ENCODE measurements at regions not wholly inside any gene's neighbourhood (a gene's known extent, or its start where the extent isn't known, plus 50 kb on each side); places are given as distances from the start of the nearest gene placed in this dataset.
"Not testable (repeated sequence)": the region's sequence is repeated elsewhere in the genome, so short reads cannot be mapped to it uniquely, and the experiment has no call there.

GRCh38 chr13:83086088-83086487, 796.2 kb downstream of the SLITRK1 start:
- DNase-seq, result no peak

- no peak for DNase-seq
These were observed 796.9 kb downstream of the SLITRK1 start for GRCh38 chr13:83085186-83085900.

DNA sequence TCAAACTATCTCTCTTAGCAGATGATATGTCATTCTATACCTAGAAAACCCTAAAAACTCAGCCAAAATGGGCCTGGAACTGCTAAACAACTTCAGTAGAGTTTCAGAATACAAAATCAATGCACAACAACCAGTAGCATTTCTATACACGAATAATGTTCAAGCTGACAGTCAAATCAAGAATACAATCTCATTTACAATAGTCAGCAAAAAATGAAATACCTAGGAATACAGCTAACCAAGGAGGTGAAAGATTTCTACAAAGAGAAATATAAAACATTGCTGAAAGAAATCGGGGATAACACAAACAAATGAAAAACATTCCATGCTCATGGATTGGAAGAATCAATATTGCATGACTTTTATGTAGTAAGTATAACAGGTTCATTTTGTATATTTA, 804.8 kb downstream of the SLITRK1 start:
- DNase-seq, result no peak

GRCh38 chr13:83073930-83074329, 808.3 kb downstream of the SLITRK1 start:
- not testable (repeated sequence) for DNase-seq

GRCh38 chr13:83065108-83065507, 817.2 kb downstream of the SLITRK1 start:
- no peak for DNase-seq

- no peak for DNase-seq
These were observed 825.2 kb downstream of the SLITRK1 start for GRCh38 chr13:83057119-83057518.

GRCh38 chr13:83056269-83056668, 826.0 kb downstream of the SLITRK1 start:
- DNase-seq, result no peak

DNA sequence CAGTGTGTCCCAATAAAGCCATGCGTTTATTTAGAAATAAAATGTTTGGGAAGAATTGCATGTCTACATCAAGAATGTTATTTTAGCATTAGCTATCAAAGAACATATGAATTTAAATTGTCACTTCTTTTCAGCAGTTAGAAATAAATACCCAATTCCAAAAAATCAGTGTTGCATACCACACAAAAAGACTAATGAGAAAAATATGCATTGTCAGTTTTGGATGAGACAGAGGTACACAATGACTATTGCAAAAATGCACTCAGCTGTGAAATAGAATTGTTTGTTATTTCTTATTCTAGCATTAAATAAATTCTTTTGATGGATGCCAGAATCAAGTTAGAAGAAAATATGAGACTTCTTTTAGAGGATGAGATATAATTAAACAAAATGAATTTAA, 833.9 kb downstream of the SLITRK1 start:
- DNase-seq, result no peak

- DNase-seq, result no peak
These were observed 857.2 kb downstream of the SLITRK1 start for GRCh38 chr13:83024955-83025594.

DNA sequence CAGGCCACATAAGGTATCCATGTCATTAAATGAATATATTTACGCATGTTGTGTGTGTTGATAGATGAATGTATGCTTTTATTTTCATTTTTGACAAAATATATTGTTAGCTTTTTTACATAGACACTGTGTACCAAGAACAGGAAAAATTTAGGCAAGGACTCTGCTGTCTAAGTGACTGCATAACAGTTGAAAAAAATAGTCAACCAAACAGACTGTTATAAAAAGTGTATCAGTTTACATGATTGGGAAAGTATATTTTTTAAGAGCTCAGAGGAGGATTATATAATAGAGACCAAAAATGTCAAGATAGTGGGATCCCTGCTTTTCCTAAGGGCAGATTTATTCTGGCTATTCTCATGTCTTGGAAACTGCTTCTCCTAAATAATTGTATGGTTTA, 858.0 kb downstream of the SLITRK1 start:
- DNase-seq, result no peak

DNA sequence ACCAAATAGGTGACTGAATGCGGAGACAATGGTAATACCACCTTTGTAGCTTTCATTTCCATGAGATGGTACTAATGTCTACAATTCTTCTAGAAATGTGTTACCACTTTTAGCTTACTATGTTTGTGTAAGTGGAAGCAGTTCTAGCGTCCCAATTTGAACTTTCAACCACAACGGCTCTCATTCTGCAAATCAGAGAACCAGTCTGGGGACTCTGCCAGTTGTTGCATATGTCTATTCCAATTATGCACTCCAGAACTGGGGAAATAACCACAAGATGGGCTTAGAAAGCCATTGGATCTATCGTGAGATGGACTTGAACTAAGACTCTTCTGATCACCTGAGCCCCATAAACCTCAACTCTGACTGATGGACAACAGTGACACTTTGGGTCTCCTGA, 862.3 kb downstream of the SLITRK1 start:
- no peak for DNase-seq

DNA sequence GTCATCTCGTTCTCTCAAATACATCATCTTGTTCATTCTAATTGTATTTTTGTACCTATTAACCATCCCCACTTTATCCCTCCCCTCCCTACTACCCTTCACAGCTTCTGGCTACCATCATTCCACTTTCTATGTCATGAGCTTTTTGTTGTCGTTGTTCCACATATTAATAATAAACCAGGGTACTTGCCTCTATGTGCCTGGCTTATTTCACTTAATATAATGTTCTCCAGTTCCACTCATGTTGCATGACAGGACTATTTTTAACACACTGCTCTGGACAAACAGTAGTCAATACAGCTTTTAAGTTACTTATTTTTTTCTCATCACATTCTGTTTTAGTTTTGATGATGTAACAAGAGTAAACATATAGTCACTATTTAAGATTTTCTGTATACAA, 872.3 kb downstream of the SLITRK1 start:
- no peak for DNase-seq

DNA sequence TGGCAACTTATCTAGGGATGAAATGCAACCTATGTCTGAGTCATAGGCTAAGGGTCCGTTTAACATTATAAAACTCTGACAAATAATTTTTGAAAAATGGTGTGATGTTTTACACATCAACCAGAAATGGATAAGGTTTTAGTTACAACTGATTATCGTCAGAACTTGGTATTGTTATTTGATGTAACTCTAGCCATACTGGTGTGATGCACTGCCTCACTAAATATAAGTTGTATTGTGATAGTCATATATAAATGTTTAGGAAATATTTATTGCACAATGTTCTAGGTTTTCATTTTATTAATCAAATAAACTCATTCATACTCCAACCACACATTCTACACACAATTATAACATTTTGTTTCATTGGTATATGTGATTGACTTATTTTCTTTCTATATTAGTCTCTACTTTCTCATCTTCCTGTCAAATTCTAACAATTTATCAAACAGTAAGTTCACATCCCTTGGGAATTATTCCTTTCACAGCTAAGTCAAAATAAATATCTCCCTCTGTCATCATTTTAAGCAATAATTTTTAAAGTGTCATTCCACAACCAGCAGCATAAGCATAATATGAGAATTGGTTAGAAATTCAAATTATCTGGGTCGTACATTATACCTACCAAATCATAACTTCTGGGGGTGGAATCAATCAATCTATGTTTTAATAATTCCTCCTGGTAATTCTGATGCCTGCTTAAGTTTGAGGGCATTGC, 873.9 kb downstream of the SLITRK1 start:
- DNase-seq, result no peak

GRCh38 chr13:83007226-83007625, 875.0 kb downstream of the SLITRK1 start:
- DNase-seq, result no peak

DNA sequence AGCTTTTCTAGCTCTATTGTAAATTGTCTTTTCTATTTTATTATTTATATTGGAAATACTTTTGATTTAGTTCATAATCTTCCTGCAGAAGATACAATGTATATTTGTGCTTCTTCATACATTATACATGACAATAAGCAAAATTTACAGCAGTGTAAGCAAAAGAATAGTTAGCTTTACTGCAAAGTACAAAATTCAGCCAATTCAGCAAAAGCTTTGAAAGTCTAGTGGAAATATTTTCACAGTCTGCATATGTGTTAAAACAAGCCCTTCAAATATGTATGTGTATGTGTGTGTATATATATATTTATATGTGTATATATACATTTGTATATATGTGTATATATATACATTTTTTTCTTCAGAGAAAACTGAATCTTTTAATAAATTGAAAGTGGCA, 879.1 kb downstream of the SLITRK1 start:
- no peak for DNase-seq

DNA sequence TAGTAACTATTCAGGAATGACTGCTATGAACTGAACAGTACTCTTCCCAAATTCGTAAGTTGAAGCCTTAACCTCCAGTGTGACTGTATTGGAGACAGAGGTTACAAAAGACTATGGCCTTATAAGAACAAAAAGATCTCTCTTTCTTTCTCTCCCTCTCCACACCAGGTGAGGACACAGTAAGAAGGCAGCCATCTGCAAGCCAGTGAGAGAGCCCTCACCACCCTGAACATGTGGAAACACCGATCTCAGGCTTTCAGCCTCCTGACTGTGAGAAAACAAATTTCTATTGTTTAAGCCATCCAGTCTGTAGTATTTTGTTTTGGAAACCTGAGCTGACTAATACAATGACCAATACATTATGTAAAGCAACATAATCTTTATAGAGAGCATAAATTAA, 888.9 kb downstream of the SLITRK1 start:
- no peak for DNase-seq

DNA sequence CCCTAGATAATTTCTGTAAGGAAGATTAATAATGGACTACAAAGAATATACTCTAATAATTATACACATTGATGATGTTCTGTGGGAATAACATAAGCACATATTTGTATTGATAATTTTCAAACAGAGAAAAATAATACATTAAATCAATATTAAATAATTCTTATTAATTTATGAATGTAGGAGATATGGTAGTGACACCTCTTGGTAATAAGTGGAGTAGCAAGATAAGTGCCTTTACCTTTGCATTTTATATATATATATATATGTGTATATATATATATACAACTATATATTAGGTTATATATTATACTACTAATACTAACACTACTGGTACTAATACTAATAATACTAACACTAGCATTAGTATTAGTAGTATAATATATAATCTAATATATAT, 905.8 kb downstream of the SLITRK1 start:
- no peak for DNase-seq

- no peak for DNase-seq
These were observed 918.8 kb downstream of the SLITRK1 start for GRCh38 chr13:82963226-82964099.

DNA sequence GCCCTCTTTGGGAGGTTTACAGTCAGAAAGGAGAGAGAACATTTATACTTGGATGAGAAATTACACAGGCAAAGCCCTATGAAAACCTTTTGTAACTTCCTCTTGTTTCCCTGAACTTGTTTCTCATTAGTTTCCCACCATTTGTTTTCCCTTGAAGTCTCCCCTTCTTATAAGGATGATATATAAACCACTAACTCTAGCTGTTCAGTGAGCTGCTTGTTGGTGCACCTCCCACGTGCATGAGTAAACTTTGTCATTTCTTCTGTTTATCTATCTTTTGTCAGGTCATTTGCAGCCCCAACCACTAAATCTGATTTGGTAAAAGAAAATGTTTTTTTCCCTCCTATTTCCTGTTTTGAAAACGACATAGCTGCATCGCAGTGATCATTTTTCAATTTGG, 919.9 kb downstream of the SLITRK1 start:
- no peak for DNase-seq

DNA sequence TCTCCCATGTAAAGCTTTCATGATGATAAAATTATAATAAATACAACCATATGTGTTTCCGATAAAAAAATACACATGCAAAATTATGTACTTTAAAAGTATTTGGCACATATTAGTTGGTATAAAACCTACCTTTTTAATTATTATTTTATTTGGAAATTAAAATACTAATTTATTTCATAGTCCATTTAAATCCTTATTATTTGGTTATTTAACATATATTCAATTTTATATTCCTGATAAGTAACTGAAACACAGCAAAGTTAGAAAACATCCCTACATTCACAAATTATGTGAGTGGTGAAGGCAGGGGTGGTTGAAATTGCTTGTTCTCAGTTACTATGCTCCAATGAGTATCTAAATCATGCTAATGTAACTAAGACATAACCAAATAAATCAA, 920.5 kb downstream of the SLITRK1 start:
- no peak for DNase-seq

DNA sequence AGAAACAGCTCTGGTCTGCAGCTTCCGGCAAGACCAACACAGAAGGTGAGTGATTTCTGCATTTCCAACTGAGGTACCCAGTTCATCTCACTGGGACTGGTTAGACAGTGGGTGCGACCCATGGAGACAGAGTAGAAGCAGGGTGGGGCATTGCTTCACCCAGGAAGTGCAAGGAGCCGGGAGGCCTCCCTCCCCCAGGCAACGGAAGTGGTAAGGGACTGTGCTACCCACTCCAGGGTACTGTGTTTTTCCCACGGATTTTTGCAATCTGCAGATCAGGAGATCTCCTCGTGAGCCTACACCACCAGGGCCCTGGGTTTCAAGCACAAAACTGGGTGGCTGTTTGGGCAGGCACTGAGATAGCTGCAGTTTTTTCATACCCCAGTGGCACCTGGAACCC, 929.9 kb downstream of the SLITRK1 start:
- not testable (repeated sequence) for DNase-seq

DNA sequence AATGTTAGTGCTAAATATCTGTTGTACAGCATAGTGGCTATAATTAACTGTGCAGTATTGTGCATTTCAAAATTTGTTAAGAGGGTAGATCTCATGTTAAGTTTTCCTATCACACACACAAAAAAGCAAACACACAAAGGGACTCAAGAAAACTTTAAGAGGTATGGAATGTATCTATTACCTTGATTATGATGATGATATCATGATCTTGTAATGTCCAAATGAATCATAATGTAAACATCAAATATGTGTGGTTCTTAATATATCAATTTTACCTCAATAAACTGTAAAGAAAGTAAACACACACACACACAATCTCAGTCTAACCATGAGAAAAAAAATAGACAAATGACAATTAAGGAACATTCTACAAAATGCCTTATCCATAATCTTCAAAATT, 934.6 kb downstream of the SLITRK1 start:
- no peak for DNase-seq

DNA sequence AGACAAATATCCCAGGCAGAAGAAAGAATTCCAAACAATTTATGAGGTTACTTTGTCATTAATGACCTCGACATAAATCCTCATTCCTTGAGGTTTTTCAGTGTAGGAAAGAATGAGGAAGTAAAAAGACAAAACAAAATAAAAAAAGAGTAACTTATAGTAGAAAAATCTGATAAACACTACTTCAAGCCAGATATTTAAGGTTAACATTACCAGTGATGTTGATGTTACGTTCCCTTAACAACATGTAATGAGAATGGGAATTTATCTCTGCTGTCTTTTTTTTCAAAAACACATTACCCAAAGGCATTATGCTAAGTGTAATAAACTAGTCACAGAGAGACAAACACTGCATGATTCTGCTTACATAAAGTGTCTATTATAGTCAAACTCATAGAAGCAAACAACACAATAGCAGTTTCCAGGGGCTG, 935.1 kb downstream of the SLITRK1 start:
- no peak for DNase-seq
